GM21447 (cell line): ENCODE measurements at regions not wholly inside any gene's neighbourhood (a gene's known extent, or its start where the extent isn't known, plus 50 kb on each side); places are given as distances from the start of the nearest gene placed in this dataset.
A peak's percentile ranks its signal among the peaks of the same experiment; 100 is the strongest.

Experiments used
- ATAC-seq: cut with Tn5 transposase; IDR thresholded peaks from one replicate; pipeline ENCODE4 v1.9.1; 2021; ENCODE audit not compliant: unreplicated experiment

DNA sequence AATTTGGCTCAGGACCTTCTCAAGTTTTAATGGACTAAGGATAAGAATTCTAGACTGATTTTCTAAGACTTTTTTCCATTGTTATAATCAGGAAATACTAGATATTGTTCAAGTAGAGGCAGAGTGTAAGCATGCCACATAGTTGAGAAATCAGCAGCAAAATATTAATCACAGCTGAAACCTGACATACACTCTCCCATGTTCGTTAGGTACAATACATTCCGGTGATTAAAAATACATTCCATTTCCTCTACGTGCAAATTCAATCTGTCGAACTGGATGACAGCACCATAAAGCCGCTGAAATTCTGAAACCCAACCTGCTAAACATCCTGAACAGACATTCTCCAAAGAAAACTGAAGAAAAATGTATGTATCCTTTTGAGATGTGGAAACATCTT lies 587.6 kb upstream of the DIPK2B start:
- no peak for ATAC-seq

DNA sequence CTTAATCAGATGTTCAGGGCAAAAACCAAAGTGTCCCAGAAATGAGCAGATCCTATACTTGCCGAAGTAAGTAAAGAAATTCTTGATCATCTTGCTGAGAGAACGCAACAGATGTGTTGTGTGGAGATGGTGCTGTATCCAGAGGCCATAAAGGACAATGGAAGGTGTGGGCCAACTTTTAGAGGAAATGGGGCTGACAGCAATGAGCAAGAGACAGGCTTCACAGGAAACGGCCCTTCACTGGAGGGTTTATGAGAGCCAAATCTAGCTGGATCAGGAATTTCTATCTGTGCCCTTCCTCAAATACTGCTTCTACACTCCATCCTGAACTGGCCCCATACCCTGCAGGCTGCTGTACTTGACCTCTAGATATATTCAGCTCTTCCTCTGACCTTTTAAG lies 583.9 kb upstream of the DIPK2B start:
- ATAC-seq, result no peak

DNA sequence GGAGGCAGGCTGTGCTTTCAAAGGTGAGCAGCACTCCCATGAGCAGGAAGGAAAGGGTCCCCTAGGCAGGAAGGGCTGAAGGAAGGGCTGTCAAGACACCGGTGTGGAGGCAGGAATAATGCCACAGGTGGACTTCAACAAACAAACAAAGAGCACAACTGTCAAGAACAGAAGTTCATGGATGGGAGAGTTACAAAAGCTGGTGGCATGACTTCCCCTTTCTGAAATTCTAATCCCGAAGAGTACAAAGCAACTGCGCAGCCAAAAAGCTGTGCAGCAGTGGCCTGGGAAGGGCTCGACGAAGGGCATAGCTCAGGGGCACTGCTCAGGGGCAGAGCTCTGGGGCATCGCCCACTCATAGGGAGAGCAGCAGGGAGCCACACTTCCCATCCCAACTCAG lies 582.3 kb upstream of the DIPK2B start:
- no peak for ATAC-seq

DNA sequence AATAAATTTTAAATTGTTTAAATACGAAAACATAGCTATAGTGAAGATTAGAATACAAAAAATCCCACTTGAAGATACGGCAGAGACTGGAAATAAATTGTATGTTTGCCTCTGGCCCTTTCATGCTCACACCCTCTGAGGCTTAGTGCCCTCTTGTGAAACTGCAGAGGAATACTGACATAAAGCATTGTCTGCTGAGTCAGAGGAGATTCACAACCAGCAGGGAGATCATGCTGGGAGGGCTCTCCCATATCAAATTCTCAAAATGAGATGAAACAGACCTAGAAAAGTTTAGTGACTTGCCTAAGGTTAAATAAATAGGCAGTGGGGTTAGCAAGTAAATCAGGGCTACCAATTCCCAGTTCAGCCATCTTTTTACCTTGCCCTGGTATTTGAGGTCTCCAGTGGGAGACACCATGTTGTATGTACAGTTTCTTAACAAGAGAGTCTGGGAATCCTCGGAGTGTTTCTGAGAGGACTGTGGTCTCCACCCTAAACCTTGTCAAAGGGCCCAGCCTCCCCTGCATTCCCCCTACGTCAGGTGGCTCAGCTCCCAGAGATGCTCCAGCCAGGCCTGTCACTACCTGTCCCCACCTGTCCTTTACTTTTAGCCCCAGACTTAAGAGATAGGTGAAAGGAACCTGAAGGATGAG lies 581.4 kb upstream of the DIPK2B start:
- ATAC-seq, result no peak

DNA sequence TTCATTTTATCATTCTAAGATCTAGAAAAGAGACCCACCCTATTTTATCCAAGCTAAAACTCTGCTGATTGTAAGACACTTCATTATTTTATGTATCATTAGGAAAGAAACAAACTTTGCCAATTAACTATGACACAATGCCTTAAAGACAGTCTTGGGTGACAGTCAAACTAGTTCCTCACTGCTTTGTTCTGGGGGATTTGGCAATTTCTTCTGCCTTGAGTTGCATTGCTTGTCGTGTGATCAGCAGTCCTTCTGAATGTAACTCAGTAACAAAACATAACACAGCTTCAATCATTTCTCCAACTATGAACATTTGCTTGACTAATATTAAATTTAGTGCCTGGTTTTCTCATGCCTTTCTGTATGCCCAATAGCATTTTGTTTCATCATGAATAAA lies 577.9 kb upstream of the DIPK2B start:
- no peak for ATAC-seq

DNA sequence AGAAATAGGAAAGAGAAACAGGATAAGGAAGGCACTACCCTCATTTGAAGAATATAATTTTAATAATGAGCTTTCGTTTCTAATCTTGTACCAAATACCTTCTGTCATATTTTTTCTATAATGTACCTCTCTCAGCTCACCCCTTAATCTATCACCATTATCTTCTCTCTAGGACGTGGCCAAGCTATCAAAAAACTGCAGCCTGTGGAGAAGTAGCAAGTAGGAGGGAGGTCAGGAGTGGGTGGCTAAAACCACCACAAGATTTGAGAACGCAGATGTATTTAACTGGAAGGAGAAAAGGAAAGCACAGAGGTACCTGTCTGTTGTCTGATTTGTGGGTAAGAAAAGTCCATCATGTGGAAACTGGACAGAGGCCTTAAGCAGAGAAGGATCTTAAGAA lies 576.7 kb upstream of the DIPK2B start:
- ATAC-seq, result no peak

DNA sequence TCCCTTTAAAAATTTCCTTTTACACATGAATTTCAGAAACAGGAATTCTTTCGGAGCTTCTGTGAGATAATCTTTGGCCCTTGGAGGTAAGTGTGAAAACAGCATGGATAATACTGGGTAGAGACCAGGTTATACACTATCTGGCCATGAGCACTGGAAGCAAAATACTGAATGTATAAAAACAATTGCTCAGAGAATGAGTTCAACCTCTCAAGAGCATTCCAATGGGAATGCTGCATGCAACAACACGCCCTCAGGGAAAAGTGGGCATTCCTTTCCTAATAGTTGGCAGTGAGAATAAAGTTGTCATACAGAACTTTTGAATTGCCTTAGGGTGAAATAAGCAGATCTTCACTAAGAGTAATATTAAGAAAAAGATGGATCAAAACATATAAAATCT lies 574.8 kb upstream of the DIPK2B start:
- ATAC-seq, result no peak

DNA sequence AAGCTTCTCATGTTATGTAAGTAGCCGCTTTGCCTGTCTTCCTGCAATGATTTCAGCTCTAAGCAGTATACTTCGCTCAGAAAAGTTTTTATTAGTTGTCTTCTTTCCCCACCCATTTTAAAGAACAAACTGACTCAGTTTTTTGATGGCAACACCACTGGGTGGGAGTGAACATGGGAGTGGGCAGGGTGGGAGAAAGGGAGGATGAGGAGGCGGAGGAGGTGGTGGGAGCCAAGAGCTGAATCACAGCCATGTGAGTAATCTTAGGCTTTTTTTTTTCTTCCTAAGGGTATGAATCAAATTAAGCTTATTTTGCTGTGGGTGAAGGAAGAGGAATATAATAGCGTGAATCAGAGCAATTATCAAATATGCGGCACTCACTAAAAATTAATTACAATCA lies 574.3 kb upstream of the DIPK2B start:
- ATAC-seq, result no peak

DNA sequence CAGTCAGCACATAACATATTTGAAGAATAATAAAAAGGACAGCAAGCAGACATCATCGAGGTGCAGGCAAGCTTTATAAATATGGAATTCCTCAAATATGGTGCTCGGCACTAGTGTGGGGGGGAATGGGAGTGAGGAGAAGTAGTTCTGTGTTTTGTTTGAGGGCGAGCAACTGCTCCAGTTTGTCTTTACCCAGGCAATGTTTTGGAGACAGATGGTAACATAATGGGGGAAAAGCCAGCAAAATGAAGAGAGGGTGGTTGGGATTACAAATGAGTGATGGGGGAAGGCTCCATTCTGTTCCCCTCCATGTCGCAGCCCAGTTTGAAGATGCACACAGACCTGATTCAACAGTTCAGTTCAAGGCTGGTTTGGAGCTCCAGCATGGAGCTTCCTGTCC lies 572.9 kb upstream of the DIPK2B start:
- ATAC-seq, result no peak

DNA sequence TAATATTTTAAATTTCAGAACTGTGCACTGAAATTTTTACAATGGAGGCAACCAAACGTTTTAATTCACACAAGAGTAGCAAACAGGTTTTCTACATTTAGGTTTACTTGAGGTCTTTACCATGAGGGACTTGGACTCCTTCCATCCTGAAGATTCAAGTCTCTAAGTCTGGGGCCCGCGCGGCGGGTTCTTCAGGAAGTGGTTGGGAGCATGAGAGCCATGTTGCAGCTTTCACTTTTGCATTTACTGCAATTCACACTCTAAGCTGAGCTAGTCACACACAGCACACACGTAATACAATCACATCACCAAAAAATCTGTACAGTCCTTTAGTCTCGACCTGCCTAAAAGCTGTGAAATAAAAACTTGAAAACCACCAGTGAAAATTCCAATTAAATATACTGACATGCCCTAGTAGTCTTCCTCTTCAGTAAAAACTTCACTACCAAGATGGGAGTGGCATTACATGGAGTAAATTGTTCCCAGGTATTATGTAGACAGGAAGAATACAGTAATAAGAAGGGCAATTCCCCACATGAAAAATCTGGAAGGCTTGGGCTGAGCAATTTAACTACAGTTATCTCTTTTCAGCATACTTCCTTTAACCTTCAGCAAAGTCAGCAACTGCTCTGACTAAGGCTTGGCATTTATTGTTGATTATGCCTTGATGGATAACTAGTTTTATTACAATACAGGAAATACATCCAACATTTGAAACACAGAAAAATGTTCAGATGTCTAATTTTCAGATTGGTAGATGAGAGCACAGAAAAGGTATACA lies 571.1 kb upstream of the DIPK2B start:
- ATAC-seq, result no peak

DNA sequence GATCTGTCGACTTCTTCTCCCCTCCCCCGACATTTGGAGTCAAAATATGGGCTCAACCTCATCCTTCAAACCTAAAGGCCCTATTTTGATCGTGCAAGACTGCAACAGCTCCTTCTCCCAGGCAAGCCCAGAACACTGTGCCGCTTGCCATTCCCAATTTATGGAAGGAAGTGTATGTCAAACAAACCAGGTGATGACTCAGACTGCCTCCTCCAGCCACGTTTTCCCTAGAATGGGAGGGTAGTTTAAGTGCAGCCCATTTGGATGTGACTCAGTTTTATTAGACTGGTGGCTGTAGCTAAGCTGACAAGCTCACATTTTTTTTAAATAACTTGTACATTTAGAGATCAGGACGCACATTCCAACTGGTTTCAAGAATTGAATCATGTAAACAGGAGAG lies 570.4 kb upstream of the DIPK2B start:
- no peak for ATAC-seq

DNA sequence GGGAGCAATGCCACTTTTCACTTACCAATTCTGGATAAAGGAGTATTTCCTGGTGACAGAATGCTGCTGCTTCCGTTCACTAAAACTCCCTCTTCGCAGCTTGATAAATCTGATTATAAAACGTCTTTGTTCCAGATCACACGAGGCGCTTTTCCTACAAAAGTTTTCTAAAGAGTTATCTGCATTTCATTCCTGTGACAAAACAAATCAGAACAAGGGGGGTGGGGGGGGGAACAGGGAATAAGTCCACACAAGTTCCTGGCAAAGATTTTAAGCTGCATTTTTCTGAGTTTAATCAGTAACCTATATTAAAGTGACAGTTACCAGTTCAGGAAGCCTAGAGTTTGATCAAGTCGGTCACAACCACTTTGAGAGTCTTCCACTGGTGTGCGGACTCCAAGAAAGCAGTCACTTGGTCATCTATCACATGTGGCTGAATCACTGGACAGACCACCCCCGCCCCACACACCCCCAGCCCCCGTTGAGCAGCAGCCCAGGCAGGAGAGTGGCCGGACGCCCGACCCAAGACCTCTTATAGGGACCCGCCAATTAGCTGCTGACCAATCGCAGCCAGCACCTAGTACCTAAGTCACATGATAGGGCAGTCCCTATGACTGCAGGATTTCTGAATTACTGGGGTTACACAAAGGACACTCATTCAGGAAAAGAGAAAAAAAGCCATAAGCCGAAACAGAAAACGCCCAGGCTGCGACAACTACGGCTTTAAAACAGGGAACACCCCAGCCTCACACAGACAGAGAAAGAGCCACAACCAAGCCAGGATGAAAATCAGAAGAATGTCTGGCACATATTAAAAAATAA lies 569.3 kb upstream of the DIPK2B start:
- peak; percentile 82 for ATAC-seq

DNA sequence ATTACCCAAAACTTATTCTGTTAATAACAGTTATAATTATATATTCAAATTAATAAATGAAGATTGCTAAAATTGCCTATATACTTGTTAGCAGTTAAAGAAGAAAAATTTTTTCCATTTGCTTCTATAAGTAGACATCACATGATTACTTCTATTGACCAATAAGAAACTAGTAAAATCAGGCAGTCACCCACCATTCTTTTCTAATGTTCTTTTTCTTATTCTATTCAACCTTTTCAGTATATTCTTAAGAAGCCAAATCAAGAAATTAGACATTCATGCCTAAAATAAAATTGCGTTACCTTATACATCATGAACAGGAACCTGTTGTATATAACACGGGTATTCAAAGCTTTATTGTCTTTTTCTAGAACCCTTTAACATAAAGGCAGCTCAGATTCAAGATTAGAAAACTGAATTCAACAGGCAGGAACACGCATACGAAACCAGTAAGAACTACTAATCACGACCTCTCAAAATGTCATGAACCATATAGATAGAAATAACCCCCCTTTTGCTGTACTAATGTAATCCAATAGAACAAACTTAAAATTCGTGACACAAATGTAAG lies 568.1 kb upstream of the DIPK2B start:
- ATAC-seq, result no peak

DNA sequence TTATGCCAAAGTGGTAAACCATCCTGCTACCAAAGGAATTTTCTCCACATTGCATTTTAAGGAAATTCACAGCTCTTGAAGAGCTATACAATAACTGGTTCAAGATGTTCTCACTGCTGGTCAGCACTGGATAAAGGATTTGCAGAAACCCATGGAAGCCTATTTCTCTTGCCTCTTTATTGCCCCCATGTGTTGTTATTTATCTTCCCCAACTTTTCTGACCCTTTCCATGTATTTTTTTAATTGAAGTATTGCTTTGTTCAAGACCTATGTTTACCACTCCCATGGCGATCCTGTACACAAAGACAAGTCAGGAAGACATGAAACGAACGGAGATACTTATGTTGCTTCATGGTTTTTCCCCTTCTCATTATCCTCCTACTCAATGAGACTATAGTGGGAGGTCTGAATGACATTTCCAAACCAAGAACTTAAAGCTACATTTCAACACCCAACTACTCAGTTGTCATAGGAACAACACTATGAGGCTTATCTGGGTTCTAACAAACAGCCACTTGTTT lies 566.4 kb upstream of the DIPK2B start:
- ATAC-seq, result no peak

DNA sequence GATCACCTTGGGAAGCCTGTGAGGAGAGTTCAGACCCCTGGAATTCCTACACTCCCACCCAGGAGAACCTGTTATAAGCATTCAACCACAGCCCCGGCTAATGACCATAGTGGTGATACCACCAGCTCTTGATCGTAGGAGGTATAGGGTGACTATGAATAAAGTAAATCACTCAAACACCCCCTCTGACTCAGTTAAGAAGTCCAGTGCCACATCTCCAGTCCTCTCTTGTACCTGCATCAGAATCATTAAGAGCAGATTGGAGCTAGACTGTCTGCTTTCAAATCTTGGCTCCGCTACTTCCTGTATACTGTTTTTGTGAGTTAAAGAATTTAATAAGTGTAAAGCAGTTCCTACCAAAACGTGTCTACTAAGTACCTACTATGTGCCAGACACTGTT lies 565.1 kb upstream of the DIPK2B start:
- no peak for ATAC-seq

DNA sequence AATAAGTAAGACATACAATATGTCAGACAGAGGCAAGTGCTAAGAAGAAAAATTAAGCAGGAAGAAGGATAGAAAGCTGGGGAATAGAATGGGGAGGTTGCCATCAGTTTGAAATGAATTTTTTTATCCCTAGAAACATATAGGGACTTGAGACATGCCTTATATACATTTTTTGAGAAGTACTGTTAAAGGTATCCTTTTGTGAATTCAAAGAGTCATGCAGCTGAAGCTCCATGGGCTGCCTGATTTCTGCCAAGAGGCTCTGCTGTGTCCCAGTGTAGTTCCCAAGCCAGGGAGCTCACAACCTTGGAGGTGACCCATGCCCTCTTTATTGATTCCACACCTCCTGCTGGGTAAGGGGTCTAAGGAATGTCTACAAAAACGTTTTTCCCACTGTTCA lies 564.6 kb upstream of the DIPK2B start:
- no peak for ATAC-seq

DNA sequence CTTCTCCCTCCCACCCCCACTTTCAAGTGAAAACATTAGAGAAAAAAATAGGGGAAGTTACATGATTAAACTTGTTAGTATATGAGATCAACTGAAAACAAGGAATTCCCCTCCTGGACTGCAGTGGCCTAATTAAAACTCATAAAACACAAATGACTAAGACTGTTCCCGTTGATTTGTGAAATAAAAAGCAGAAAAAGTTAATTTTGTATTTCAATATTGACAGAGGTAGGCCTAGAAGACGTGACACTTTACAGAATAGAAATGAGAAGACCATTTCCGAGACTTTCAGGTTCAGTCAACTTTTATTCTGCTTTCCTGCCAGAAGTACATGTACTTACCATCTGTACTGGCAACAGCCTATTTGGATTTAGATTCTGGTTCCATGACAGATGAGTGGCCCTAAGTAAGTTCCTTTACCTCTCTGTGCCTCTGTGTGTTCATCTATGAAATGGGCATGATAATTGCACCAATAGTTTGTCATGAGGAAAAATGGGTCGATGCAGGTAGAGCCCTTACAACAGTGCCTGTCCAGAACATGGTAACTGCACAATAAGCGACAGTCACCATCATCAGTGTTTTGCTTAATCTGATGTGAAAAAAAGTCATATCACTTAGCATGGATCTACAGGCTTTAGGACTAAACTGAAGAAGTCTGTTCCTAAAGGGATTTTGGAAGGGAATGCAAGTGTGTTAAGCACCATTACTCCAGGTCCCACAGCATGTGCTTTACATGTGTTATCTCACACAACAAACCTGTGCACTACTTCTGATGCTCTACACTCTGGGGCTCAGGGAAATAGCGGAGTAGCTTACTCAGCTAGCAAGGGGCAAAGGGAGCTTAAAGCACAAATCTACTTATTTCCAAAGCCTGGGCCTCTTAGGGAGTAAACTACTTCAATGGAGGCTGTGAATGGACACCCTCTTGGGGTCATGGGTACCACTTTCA lies 562.3 kb upstream of the DIPK2B start:
- no peak for ATAC-seq

DNA sequence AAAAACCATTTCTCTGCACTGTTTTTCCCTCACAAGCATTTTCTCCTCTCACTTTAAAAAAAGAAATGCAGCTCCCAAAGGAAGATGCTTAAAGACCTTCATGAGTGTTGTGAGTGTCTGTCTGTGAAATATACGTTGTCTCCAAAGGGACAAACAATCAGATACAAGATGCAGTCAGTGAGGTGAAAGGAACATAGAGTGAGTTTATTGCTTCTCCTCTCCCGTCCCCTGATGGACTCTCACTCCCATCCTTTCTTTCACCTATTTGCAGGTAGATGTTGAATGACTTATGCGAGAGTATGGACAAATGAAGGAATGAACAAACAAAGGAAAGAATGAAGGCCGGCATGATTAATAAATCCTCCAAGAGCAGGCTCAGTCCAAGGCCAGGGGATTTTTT lies 561.2 kb upstream of the DIPK2B start:
- no peak for ATAC-seq

DNA sequence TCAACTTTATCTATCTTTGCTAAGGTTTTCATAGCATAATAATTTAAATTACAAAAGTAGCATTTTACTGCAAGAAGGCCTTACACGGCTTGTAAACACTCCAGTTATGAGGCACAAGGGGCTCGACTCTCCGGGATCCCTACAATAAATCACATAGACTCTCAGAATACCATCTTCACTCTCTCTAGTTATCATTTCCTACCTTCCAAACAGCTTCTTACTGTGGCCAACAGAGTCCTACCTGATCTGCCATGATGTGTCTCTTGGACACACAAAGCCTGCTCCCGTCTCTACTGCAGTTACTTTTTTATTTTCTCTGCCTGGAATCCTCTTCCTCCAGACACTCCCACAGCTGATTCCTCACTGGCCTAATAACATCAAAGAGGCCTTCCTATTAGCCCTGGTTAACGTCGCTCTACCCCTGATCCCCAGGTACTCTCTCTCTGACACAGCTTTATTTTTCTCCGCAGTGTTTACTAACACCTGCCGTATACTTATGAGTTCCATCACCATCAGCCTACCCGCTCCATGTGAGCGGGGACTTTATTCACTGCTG lies 559.6 kb upstream of the DIPK2B start:
- no peak for ATAC-seq
